GM12874 (cell line): ENCODE measurements at regions not wholly inside any gene's neighbourhood (a gene's known extent, or its start where the extent isn't known, plus 50 kb on each side); places are given as distances from the start of the nearest gene placed in this dataset.

ENCODE experiments used
- CTCF ChIP-seq: IDR thresholded peaks from 2 replicates; pipeline ENCODE4 v1.5.1; 2011; ENCODE audit warnings: low read depth, mild to moderate bottlenecking, control low read depth, low read length, moderate library complexity; ENCODE audit not compliant: insufficient read depth

- TF ChIP-seq CTCF = no peak
Observed at GRCh38 chr2:220744861-220745260, 827.2 kb downstream of the EPHA4 start.

- no peak for TF ChIP-seq CTCF
Observed at GRCh38 chr2:220745682-220746081, 826.4 kb downstream of the EPHA4 start.

- TF ChIP-seq CTCF = no peak
Observed at GRCh38 chr2:220747736-220748135, 824.4 kb downstream of the EPHA4 start.

- no peak for TF ChIP-seq CTCF
Observed at GRCh38 chr2:220748875-220749479, 823.1 kb downstream of the EPHA4 start.

DNA sequence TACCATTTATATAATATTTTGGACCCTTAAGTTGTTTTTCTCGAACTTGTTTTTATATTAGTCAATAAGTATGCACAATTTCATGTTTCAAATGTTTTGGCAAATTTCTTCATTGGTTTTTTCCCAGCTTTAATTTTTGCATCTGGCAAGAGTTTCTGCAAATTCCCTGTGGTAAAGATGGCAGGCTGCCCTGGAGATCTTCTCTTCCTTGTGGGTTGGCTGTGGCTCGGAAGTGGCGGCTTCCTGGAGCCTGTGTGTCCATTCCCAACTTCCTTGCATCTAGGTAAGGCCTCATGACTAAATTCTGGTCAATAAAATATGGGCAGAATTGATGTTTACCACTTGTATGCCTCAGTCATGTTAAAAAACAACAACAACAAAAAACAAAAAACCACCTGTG lies 818.6 kb downstream of the EPHA4 start:
- no peak for TF ChIP-seq CTCF

- TF ChIP-seq CTCF = no peak
Observed at GRCh38 chr2:220756653-220757052, 815.5 kb downstream of the EPHA4 start.

DNA sequence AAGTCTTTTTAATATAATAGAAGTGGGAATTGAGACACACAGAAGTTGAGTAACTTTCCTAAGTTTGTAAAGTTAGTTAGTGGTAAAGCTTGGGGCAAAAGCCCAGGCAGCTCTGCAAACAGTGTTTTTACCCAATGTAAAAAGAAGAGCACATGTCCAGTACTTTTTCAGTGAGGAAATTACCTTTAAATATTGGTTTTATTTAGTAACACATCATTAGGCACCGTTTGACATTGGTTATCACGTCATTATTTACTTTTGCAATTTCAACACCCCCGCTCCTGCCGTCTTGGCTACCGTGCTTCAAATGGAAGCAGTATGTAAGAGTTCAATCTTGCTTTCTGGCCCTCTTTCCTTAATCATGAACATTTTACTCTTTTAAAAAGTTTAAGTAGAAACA lies 807.9 kb downstream of the EPHA4 start:
- TF ChIP-seq CTCF = no peak

DNA sequence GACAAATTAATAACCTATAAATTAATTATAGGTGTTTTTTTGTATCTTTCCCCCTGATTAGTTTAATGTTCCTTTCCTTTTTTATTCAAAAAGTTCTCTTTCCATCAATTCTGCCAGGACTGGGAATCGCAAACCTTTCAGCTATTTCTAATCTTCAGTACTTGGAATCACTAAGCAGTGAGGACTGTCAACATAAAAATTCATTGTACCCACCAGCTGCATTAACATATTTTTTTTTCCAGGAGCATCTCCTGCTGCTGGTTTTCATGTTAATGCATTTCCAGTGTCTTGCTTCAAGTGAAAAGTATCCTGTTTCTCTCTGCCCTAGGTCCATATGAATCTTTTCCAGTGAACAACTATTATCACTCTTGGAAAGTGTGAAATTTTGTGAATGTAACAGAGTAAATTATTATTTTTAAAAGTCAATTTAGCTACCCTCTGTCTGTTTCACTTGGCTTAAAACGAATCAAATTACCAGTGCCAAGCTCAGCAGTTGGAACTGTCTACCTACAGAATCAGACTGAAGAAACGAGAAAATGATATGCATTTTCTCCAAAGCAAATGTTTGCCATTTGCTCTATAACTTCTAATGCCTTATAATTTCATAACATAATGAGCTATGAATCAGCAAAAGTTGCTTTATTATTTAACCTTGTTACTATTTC lies 804.4 kb downstream of the EPHA4 start:
- no peak for TF ChIP-seq CTCF
